ENCODE measurements at regions not wholly inside any gene's neighbourhood (a gene's known extent, or its start where the extent isn't known, plus 50 kb on each side); places are given as distances from the start of the nearest gene placed in this dataset.

DNA sequence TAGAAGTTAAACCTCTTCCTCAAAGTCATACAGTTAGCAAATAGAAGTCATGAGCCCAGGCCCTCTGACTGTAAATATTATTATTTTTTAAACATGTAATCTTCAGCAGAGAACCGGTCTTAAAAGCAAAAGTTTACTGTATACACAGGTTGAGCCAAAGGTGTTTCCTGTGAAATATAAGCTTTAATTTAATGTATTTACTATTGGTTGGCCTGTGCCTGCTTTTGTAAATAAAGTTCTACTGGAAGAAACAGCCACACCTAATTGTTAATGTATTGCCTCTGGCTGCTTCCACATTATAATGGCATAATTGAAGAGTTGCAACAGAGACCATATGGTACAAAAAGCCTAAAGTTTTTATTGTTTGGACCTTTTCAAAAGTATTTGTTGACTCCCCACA, 61.0 kb upstream of the PRDM8 start:
- Histone ChIP-seq H3K4me3 (no peak overlapping the region), H3K36me3 (ENCODE audit: control insufficient read depth in 4 of 4, insufficient read depth in 4 of 4, low read length in 4 of 4) (no peaks in the 10 kb centered on the region), H3K27ac (ENCODE audit: low read depth in 1 of 2, low read length in 1 of 2) (no peak overlapping the region), H3K27me3 (ENCODE audit: control insufficient read depth in 3 of 3, insufficient read depth in 3 of 3, low read length in 2 of 3) (no peaks in the 10 kb centered on the region), H3K9ac (ENCODE audit: insufficient read depth in 1 of 2, low read length in 2 of 2) (no peak overlapping the region), H3K9me3 (ENCODE audit: control insufficient read depth in 4 of 4, insufficient read depth in 3 of 4, low read length in 3 of 4) (no peaks in the 10 kb centered on the region), H3K4me1 (ENCODE audit: control insufficient read depth in 5 of 5, insufficient read depth in 5 of 5, low read length in 5 of 5) (no peaks in the 10 kb centered on the region)
- WGBS, 2 donors: 63 to 89% methylated on average over 1 of the region's 1 CpG
- ATAC-seq (ENCODE audit: insufficient read depth, low FRiP score) (no peak), DNase-seq (no peak)
- TF ChIP-seq, protein P1, sequence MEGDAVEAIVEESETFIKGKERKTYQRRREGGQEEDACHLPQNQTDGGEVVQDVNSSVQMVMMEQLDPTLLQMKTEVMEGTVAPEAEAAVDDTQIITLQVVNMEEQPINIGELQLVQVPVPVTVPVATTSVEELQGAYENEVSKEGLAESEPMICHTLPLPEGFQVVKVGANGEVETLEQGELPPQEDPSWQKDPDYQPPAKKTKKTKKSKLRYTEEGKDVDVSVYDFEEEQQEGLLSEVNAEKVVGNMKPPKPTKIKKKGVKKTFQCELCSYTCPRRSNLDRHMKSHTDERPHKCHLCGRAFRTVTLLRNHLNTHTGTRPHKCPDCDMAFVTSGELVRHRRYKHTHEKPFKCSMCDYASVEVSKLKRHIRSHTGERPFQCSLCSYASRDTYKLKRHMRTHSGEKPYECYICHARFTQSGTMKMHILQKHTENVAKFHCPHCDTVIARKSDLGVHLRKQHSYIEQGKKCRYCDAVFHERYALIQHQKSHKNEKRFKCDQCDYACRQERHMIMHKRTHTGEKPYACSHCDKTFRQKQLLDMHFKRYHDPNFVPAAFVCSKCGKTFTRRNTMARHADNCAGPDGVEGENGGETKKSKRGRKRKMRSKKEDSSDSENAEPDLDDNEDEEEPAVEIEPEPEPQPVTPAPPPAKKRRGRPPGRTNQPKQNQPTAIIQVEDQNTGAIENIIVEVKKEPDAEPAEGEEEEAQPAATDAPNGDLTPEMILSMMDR (IDR thresholded peaks at IDR 0.05; ENCODE audit: control extremely low read depth, extremely low read depth): no peak

DNA sequence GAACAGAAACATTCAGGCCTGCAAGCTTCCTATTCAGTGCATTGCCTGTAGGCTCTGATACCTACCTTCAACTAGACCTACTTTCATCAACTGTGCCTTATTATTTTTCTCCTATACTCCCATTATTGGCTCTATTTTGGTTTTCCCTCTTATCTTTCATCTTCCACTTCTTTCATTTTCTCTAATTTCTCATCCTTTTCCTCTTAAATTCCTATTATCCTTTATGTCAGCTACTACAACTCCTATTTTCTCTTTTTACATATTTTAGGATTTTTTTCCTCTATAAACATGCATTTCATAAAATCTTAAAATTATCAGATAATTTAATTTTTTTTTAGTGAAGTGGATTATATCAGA, 61.6 kb upstream of the PRDM8 start:
- H3K9ac ChIP-seq (ENCODE audit: insufficient read depth in 1 of 2, low read length in 2 of 2): no peak overlapping the region
- DNase-seq (no peak), ATAC-seq (ENCODE audit: insufficient read depth, low FRiP score) (no peak)
- H3K27me3 ChIP-seq (ENCODE audit: control insufficient read depth in 3 of 3, insufficient read depth in 3 of 3, low read length in 2 of 3): no peaks in the 10 kb centered on the region
- no peaks in the 10 kb centered on the region for H3K4me1 ChIP-seq (ENCODE audit: control insufficient read depth in 5 of 5, insufficient read depth in 5 of 5, low read length in 5 of 5)
- no peaks in the 10 kb centered on the region for H3K9me3 ChIP-seq (ENCODE audit: control insufficient read depth in 4 of 4, insufficient read depth in 3 of 4, low read length in 3 of 4)
- no peaks in the 10 kb centered on the region for H3K36me3 ChIP-seq (ENCODE audit: control insufficient read depth in 4 of 4, insufficient read depth in 4 of 4, low read length in 4 of 4)
- H3K4me3 ChIP-seq: no peak overlapping the region
- H3K27ac ChIP-seq (ENCODE audit: low read depth in 1 of 2, low read length in 1 of 2): no peak overlapping the region
- TF ChIP-seq, protein P1 (IDR thresholded peaks at IDR 0.05; ENCODE audit: control extremely low read depth, extremely low read depth): no peak

DNA sequence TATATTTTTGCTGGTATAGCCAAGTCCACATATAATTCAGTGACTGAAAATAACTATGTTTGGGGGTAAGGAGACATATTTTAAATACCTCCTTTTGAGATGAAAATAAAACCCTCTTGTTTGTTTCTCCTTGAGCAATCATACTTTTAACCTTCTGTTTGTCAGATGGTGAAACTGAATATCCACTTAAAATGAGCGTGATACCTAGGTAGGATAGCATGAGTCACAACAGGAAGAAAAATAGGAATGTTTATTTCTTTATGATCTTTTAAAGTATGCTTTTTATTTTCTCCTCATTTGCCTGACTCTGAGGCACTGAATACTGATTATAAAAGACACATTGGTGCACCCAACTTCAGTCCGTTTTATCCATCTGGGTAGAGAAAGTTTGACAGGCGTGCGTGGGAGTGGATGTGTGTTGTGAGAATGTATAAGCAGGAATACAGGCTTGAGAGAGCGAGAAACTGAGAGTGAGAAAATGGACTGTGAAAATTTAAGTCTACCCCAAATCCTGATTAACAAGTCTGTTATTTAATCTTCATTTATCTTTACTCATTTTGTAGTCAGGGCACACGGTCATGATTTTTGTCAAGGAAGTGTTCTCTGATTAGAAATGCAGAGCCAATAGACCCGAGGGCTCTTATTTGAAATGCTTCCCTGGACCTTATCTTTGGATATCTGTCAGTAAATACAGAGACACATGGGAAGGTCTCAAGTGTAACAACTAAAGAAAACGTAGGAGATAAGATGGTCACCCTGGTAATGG, 62.1 kb upstream of the ANTXR2 start:
- Histone ChIP-seq H3K4me3 (no peak overlapping the region), H3K4me1 (ENCODE audit: control insufficient read depth in 5 of 5, insufficient read depth in 5 of 5, low read length in 5 of 5) (no peaks in the 10 kb centered on the region), H3K27ac (ENCODE audit: low read depth in 1 of 2, low read length in 1 of 2) (no peak overlapping the region), H3K9ac (ENCODE audit: insufficient read depth in 1 of 2, low read length in 2 of 2) (no peak overlapping the region), H3K36me3 (ENCODE audit: control insufficient read depth in 4 of 4, insufficient read depth in 4 of 4, low read length in 4 of 4) (no peaks in the 10 kb centered on the region), H3K27me3 (ENCODE audit: control insufficient read depth in 3 of 3, insufficient read depth in 3 of 3, low read length in 2 of 3) (no peaks in the 10 kb centered on the region), H3K9me3 (ENCODE audit: control insufficient read depth in 4 of 4, insufficient read depth in 3 of 4, low read length in 3 of 4) (no peaks in the 10 kb centered on the region)
- DNase-seq: no peak
- ATAC-seq (ENCODE audit: insufficient read depth, low FRiP score): no peak
- TF ChIP-seq, protein P1 (IDR thresholded peaks at IDR 0.05; ENCODE audit: control extremely low read depth, extremely low read depth): no peak
- 77 to 90% methylated on average over 8 of the region's 8 CpGs for WGBS, 2 donors

DNA sequence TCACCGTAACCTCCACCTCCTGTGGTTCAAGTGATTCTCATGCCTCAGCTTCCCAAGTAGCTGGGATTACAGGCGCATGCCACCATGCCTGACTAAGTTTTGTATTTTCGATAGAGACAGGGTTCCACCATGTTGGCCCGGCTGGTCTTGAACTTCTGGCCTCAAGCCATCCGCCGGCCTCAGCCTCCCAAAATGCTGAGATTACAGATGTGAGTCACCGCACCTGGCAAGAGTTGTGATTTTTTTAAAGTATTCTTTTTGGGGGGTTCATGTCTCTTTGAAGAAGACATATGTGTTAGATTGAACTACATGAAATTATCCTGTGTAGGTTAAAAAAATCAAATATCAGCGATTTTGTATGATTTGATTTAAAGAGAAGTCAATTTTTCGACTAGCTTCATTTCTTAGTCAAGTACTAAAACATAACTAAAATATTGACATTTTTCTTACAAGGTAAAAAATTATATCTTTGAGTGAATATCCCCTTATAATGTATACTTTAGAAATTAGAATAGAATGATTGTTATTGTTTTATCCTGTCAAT, 60.3 kb upstream of the ANTXR2 start:
- no peaks in the 10 kb centered on the region for H3K4me1 ChIP-seq (ENCODE audit: control insufficient read depth in 5 of 5, insufficient read depth in 5 of 5, low read length in 5 of 5)
- H3K27me3 ChIP-seq (ENCODE audit: control insufficient read depth in 3 of 3, insufficient read depth in 3 of 3, low read length in 2 of 3): no peaks in the 10 kb centered on the region
- no peak overlapping the region for H3K27ac ChIP-seq (ENCODE audit: low read depth in 1 of 2, low read length in 1 of 2)
- no peak overlapping the region for H3K9ac ChIP-seq (ENCODE audit: insufficient read depth in 1 of 2, low read length in 2 of 2)
- H3K4me3 ChIP-seq: no peak overlapping the region
- TF ChIP-seq, protein P1 (IDR thresholded peaks at IDR 0.05; ENCODE audit: control extremely low read depth, extremely low read depth): no peak
- DNase-seq: no peak
- no peaks in the 10 kb centered on the region for H3K36me3 ChIP-seq (ENCODE audit: control insufficient read depth in 4 of 4, insufficient read depth in 4 of 4, low read length in 4 of 4)
- H3K9me3 ChIP-seq (ENCODE audit: control insufficient read depth in 4 of 4, insufficient read depth in 3 of 4, low read length in 3 of 4): no peaks in the 10 kb centered on the region
- ATAC-seq (ENCODE audit: insufficient read depth, low FRiP score): no peak
- 97 to 99% methylated on average over 9 of the region's 9 CpGs for WGBS, 2 donors

Measured in lung (tissue), 11 donors.